Ureter (tissue), 1 donor: ENCODE measurements at regions not wholly inside any gene's neighbourhood (a gene's known extent, or its start where the extent isn't known, plus 50 kb on each side); places are given as distances from the start of the nearest gene placed in this dataset.

Source experiments
- DNase-seq: peaks from one replicate; pipeline ENCODE4 v3.0.0-alpha.2; 2020; ENCODE audit warnings: low spot score
- donor health status: DM: yes; HTN: yes; CAD: no.

- DNase-seq: no peak
Measured at GRCh38 chr1:239593527-239593926, 207.2 kb downstream of the CHRM3 start.

GRCh38 chr1:239600588-239600987, 214.2 kb downstream of the CHRM3 start:
- no peak for DNase-seq

GRCh38 chr1:239601108-239601507, 214.7 kb downstream of the CHRM3 start:
- DNase-seq: no peak

GRCh38 chr1:239603530-239603929, 217.2 kb downstream of the CHRM3 start:
- no peak for DNase-seq

GRCh38 chr1:239606850-239607400, 220.6 kb downstream of the CHRM3 start:
- DNase-seq: no peak

GRCh38 chr1:239608469-239608868, 222.1 kb downstream of the CHRM3 start:
- no peak for DNase-seq

GRCh38 chr1:239612379-239612778, 226.0 kb downstream of the CHRM3 start:
- no peak for DNase-seq

- no peak for DNase-seq
Measured at GRCh38 chr1:239616673-239617072, 230.3 kb downstream of the CHRM3 start.

- no peak for DNase-seq
Measured at GRCh38 chr1:239617259-239617658, 230.9 kb downstream of the CHRM3 start.

GRCh38 chr1:239617731-239618130, 231.4 kb downstream of the CHRM3 start:
- no peak for DNase-seq

GRCh38 chr1:239619190-239619589, 232.8 kb downstream of the CHRM3 start:
- no peak for DNase-seq

- no peak for DNase-seq
Measured at GRCh38 chr1:239630767-239631166, 244.4 kb downstream of the CHRM3 start.

GRCh38 chr1:239633432-239633831, 247.1 kb downstream of the CHRM3 start:
- no peak for DNase-seq

- DNase-seq: no peak
Measured at GRCh38 chr1:239635276-239635675, 248.9 kb downstream of the CHRM3 start.

GRCh38 chr1:239636347-239636746, 250.0 kb downstream of the CHRM3 start:
- no peak for DNase-seq

GRCh38 chr1:239644604-239645003, 258.2 kb downstream of the CHRM3 start:
- DNase-seq: no peak

GRCh38 chr1:239647045-239647444, 260.7 kb downstream of the CHRM3 start:
- DNase-seq: no peak

GRCh38 chr1:239647964-239648632, 261.7 kb downstream of the CHRM3 start:
- no peak for DNase-seq

GRCh38 chr1:239655023-239655422, 268.7 kb downstream of the CHRM3 start:
- no peak for DNase-seq

GRCh38 chr1:239657291-239657690, 270.9 kb downstream of the CHRM3 start:
- no peak for DNase-seq

- no peak for DNase-seq
Measured at GRCh38 chr1:239662950-239663349, 276.6 kb downstream of the CHRM3 start.

- DNase-seq: no peak
Measured at GRCh38 chr1:239672256-239672655, 285.9 kb downstream of the CHRM3 start.

GRCh38 chr1:239675735-239676134, 289.4 kb downstream of the CHRM3 start:
- no peak for DNase-seq
